ENCODE measurements at regions not wholly inside any gene's neighbourhood (a gene's known extent, or its start where the extent isn't known, plus 50 kb on each side); places are given as distances from the start of the nearest gene placed in this dataset.

GRCh38 chr15:29344474-29344873 is 74.9 kb upstream of the NSMCE3 start:
- Histone ChIP-seq H3K27me3 (ENCODE audit: control insufficient read depth in 2 of 2, insufficient read depth in 2 of 2, low read length in 2 of 2) (no peaks in the 10 kb centered on the region), H3K9ac (replicated peaks; ENCODE audit: extremely low read depth, insufficient read depth, low read length) (no peak overlapping the region), H3K27ac (ENCODE audit: insufficient read depth, low read depth, low read length) (no peak overlapping the region), H3K4me3 (replicated peaks in 1 of 3; ENCODE audit: insufficient read depth in 1 of 3, low read depth in 1 of 3, low read length in 3 of 3) (no peak overlapping the region), H3K9me3 (replicated peaks; ENCODE audit: control insufficient read depth, insufficient read depth, low read length) (no peaks in the 10 kb centered on the region), H3K9me1 (replicated peaks; ENCODE audit: control insufficient read depth, extremely low read depth, insufficient read depth, low read length) (no peaks in the 10 kb centered on the region), H2AFZ (ENCODE audit: low read depth, low read length) (no peak overlapping the region), H3K4me1 (ENCODE audit: control insufficient read depth, extremely low read depth, insufficient read depth, low read length) (no peaks in the 10 kb centered on the region), H3K79me2 (ENCODE audit: control insufficient read depth, insufficient read depth, low read length) (no peaks in the 10 kb centered on the region), H3K4me2 (ENCODE audit: insufficient read depth, low read length) (no peak overlapping the region), H4K20me1 (replicated peaks; ENCODE audit: control insufficient read depth, extremely low read depth, insufficient read depth, low read length) (no peaks in the 10 kb centered on the region), H3K36me3 (ENCODE audit: control insufficient read depth in 2 of 2, extremely low read depth in 1 of 2, insufficient read depth in 2 of 2, low read length in 2 of 2) (no peaks in the 10 kb centered on the region)
- dilution Hi-C loops (cut with MboI; ENCODE audit: extremely low pct_ligation_motif_present, low sequenced_read_pairs) (no loop called here), intact Hi-C loops (cut with micrococcal nuclease) (no loop called here)
- FAIRE-seq (no peak), DNase-seq (ENCODE audit: low read depth, low spot score) (no peak)
- BruUV-seq (replicated peaks): no TSS peak
- ChIA-PET POLR2A (no interaction called here), CTCF (interaction anchor here (1.4 kb wide), 1 partner anchor 204 kb away, joined by 3 read pairs; no protein-coding TSS in a partner anchor)
- TF ChIP-seq MYC (IDR thresholded peaks at IDR 0.05; ENCODE audit: low read depth, low read length) (no peak), JUN (IDR thresholded peaks at IDR 0.05; ENCODE audit: borderline replicate concordance, insufficient read depth, insufficient read length, low read depth) (no peak), FOS (IDR thresholded peaks at IDR 0.05; ENCODE audit: borderline replicate concordance, insufficient read depth, low read length) (no peak), GATA2 (IDR thresholded peaks at IDR 0.05; ENCODE audit: insufficient read depth, insufficient read length, low read depth, low read length) (no peak), POLR2AphosphoS5 (IDR thresholded peaks at IDR 0.05; ENCODE audit: insufficient read depth, low read depth, low read length) (no peak), POLR2A (IDR thresholded peaks at IDR 0.05; ENCODE audit: low read depth, low read length) (no peak), CTCF (IDR thresholded peaks at IDR 0.05; ENCODE audit: extremely low read depth in 1 of 2, insufficient read depth in 1 of 2, low read depth in 1 of 2, low read length in 2 of 2) (no peak), EZH2 (IDR thresholded peaks at IDR 0.05; ENCODE audit: borderline replicate concordance, low read depth, low read length, severe bottlenecking) (no peak), MAX (IDR thresholded peaks at IDR 0.05; ENCODE audit: insufficient read depth, insufficient read length) (no peak)
